ENCODE measurements at regions not wholly inside any gene's neighbourhood (a gene's known extent, or its start where the extent isn't known, plus 50 kb on each side); places are given as distances from the start of the nearest gene placed in this dataset.

DNA sequence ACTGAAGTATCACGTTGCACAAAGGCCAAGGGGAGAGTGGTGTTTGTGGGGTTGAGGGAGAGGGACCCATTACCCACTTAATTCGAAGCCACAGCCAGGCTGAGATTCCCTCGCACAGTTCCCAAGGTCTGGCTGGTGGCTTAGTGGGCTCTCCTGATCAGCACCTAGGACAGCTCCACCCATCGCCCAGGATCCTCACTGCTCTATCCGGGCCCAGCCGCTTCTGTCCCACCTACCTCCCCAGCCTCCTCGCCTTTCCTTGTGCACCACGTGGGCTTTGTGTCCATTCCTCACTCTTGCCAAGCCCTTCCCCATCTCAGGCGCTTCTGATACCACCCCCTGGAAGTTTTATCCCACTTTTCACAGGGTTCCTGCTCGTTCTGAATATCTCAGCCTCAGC is 163.5 kb downstream of the CCT6B start:
- H3K27me3 ChIP-seq (ENCODE audit: control insufficient read depth in 2 of 2, insufficient read depth in 2 of 2, low read length in 2 of 2): no peaks in the 10 kb centered on the region
- no peak for DNase-seq
- H3K36me3 Mint-ChIP-seq: no peaks in the 10 kb centered on the region
- WGBS (ENCODE audit: insufficient coverage): 1% methylated on average over 7 of the region's 10 CpGs
- H3K4me1 ChIP-seq (ENCODE audit: control insufficient read depth in 1 of 2, insufficient read depth in 2 of 2, low read length in 2 of 2): no peaks in the 10 kb centered on the region
- no peaks in the 10 kb centered on the region for H3K4me1 Mint-ChIP-seq
- no peak overlapping the region for H3K4me2 ChIP-seq (replicated peaks; ENCODE audit: extremely low read depth, low read length, poor library complexity, severe bottlenecking)
- no peaks in the 10 kb centered on the region for H3K9me3 ChIP-seq (replicated peaks in 1 of 2; ENCODE audit: control insufficient read depth in 1 of 2, insufficient read depth in 1 of 2, low read length in 2 of 2)
- H3K27ac Mint-ChIP-seq: no peak overlapping the region
- no peak overlapping the region for H3K9ac ChIP-seq (ENCODE audit: insufficient read depth, low read length, poor library complexity, severe bottlenecking)
- no peaks in the 10 kb centered on the region for H4K20me1 ChIP-seq (ENCODE audit: insufficient read depth, low read length)
- no peak overlapping the region for H3K27ac ChIP-seq (ENCODE audit: low read depth in 1 of 2, low read length in 2 of 2)
- peaks cover 0 to 7% (median 2%) of the 10 kb centered on the region in 7 donors for H3K9me3 Mint-ChIP-seq
- no peak overlapping the region for H3K4me3 Mint-ChIP-seq
- TF ChIP-seq, protein P1, sequence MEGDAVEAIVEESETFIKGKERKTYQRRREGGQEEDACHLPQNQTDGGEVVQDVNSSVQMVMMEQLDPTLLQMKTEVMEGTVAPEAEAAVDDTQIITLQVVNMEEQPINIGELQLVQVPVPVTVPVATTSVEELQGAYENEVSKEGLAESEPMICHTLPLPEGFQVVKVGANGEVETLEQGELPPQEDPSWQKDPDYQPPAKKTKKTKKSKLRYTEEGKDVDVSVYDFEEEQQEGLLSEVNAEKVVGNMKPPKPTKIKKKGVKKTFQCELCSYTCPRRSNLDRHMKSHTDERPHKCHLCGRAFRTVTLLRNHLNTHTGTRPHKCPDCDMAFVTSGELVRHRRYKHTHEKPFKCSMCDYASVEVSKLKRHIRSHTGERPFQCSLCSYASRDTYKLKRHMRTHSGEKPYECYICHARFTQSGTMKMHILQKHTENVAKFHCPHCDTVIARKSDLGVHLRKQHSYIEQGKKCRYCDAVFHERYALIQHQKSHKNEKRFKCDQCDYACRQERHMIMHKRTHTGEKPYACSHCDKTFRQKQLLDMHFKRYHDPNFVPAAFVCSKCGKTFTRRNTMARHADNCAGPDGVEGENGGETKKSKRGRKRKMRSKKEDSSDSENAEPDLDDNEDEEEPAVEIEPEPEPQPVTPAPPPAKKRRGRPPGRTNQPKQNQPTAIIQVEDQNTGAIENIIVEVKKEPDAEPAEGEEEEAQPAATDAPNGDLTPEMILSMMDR (IDR thresholded peaks at IDR 0.05): no peak
- H2AFZ ChIP-seq (ENCODE audit: insufficient read depth, low read depth, low read length, poor library complexity, severe bottlenecking): no peak overlapping the region
- intact Hi-C loops (cut with micrococcal nuclease): no loop called here
- no peak overlapping the region for H3K4me3 ChIP-seq (replicated peaks in 1 of 3; ENCODE audit: low read depth in 2 of 3, low read length in 3 of 3)
- no peaks in the 10 kb centered on the region for H3K79me2 ChIP-seq (ENCODE audit: insufficient read depth, low read length)
- no peaks in the 10 kb centered on the region for H3K36me3 ChIP-seq (replicated peaks in 1 of 2; ENCODE audit: control insufficient read depth in 1 of 2, insufficient read depth in 2 of 2, low read length in 2 of 2)
- peaks cover 4 to 11% (median 5%) of the 10 kb centered on the region in 3 donors for H3K27me3 Mint-ChIP-seq (ENCODE audit: low read depth in 3 of 3)

DNA sequence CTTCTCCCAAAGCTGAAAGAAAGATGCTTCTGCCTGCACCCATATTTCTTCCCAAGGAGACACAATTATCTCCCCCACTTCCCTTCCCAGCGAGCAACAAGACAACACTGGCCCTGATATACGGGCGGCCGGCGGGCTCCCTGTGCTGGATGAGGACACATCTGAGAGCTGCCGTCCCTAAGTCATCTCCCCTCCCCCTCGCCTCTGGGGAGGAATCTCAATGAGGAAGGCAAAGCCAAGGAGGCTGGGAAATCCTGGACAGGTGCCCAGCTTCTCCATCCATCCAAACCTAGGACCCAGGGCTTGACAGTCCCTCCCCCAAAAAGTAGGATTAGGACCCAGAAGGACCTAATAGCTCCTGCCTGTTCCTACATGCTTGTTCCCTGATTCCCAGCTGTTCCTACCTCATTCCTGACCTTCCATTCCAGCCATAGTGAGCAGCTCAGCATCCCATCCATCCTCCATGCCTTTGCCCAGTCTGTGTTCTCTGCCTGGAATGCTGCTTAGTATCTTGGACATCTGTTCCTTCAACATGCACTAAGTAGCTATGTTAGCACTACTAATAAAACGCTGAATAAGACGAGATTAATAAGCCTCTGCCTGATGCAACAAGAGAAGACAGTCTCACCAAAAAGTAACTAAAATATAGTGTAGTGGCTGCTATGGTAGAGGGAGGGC is 167.9 kb downstream of the CCT6B start:
- Histone ChIP-seq H3K4me2 (replicated peaks; ENCODE audit: extremely low read depth, low read length, poor library complexity, severe bottlenecking) (no peak overlapping the region), H2AFZ (ENCODE audit: insufficient read depth, low read depth, low read length, poor library complexity, severe bottlenecking) (no peak overlapping the region), H3K9me3 (replicated peaks in 1 of 2; ENCODE audit: control insufficient read depth in 1 of 2, insufficient read depth in 1 of 2, low read length in 2 of 2) (no peaks in the 10 kb centered on the region), H3K27me3 (ENCODE audit: control insufficient read depth in 2 of 2, insufficient read depth in 2 of 2, low read length in 2 of 2) (no peaks in the 10 kb centered on the region), H3K4me3 (replicated peaks in 1 of 3; ENCODE audit: low read depth in 2 of 3, low read length in 3 of 3) (no peak overlapping the region), H3K36me3 (replicated peaks in 1 of 2; ENCODE audit: control insufficient read depth in 1 of 2, insufficient read depth in 2 of 2, low read length in 2 of 2) (no peaks in the 10 kb centered on the region), H3K27ac (ENCODE audit: low read depth in 1 of 2, low read length in 2 of 2) (no peak overlapping the region), H3K9ac (ENCODE audit: insufficient read depth, low read length, poor library complexity, severe bottlenecking) (no peak overlapping the region), H3K4me1 (ENCODE audit: control insufficient read depth in 1 of 2, insufficient read depth in 2 of 2, low read length in 2 of 2) (no peaks in the 10 kb centered on the region), H4K20me1 (ENCODE audit: insufficient read depth, low read length) (no peaks in the 10 kb centered on the region), H3K79me2 (ENCODE audit: insufficient read depth, low read length) (no peaks in the 10 kb centered on the region)
- intact Hi-C loops (cut with micrococcal nuclease): no loop called here
- Mint-ChIP-seq H3K4me3 (no peak overlapping the region), H3K27ac (no peak overlapping the region), H3K4me1 (no peaks in the 10 kb centered on the region), H3K9me3 (no peaks in the 10 kb centered on the region), H3K36me3 (no peaks in the 10 kb centered on the region), H3K27me3 (ENCODE audit: low read depth in 3 of 3) (peaks cover 0 to 4% (median 2%) of the 10 kb centered on the region in 3 donors)
- no peak for DNase-seq
- TF ChIP-seq, protein P1 (IDR thresholded peaks at IDR 0.05): no peak
- 62% methylated on average over 3 of the region's 9 CpGs for WGBS (ENCODE audit: insufficient coverage)
